H9 (cell line): ENCODE measurements at regions not wholly inside any gene's neighbourhood (a gene's known extent, or its start where the extent isn't known, plus 50 kb on each side); places are given as distances from the start of the nearest gene placed in this dataset.

ENCODE experiments used
- DNase-seq: peaks from one replicate; pipeline ENCODE4 v3.0.0-alpha.2; 2017
- H2AFZ ChIP-seq: one replicate; pipeline ENCODE4 v1.6.1; 2013; ENCODE audit warnings: mild to moderate bottlenecking, low read length, control low read depth, moderate library complexity
- H2AK5ac ChIP-seq: 2 replicates; pipeline ENCODE4 v1.6.1; 2013; ENCODE audit warnings: low read length, control low read depth, mixed read lengths; ENCODE audit not compliant: insufficient read length
- H2BK120ac ChIP-seq: one replicate; pipeline ENCODE4 v1.6.1; 2013; ENCODE audit warnings: low read depth, mild to moderate bottlenecking, low read length, control low read depth, inconsistent platforms; ENCODE audit not compliant: poor library complexity, severe bottlenecking
- H2BK12ac ChIP-seq: 2 replicates; pipeline ENCODE4 v1.6.1; 2013; ENCODE audit warnings: low read length, control low read depth, mixed read lengths, low read depth; ENCODE audit not compliant: insufficient read length
- H2BK15ac ChIP-seq: 2 replicates; pipeline ENCODE4 v1.6.1; 2013; ENCODE audit warnings: low read depth, low read length, control low read depth
- H2BK20ac ChIP-seq: one replicate; pipeline ENCODE4 v1.6.1; 2013; ENCODE audit warnings: low read depth, mild to moderate bottlenecking, low read length, control low read depth, inconsistent platforms; ENCODE audit not compliant: poor library complexity, severe bottlenecking
- H2BK5ac ChIP-seq: 2 replicates; pipeline ENCODE4 v1.6.1; 2013; ENCODE audit warnings: low read length, control low read depth, mixed read lengths; ENCODE audit not compliant: insufficient read length
- H3K14ac ChIP-seq: 2 replicates; pipeline ENCODE4 v1.6.1; 2013; ENCODE audit warnings: low read length, control low read depth; ENCODE audit not compliant: insufficient read depth
- H3K18ac ChIP-seq: 2 replicates; pipeline ENCODE4 v1.6.1; 2013; ENCODE audit warnings: low read depth, mild to moderate bottlenecking, mixed read lengths, low read length, control low read depth; ENCODE audit not compliant: insufficient read length
- H3K23ac ChIP-seq: 2 replicates; pipeline ENCODE4 v1.6.1; 2013; ENCODE audit warnings: low read length, control low read depth, mixed read lengths, low read depth; ENCODE audit not compliant: insufficient read length
- H3K23me2 ChIP-seq: 2 replicates; pipeline ENCODE4 v1.6.1; 2013; ENCODE audit warnings: low read depth, mild to moderate bottlenecking, mixed read lengths, low read length, control low read depth; ENCODE audit not compliant: insufficient read length, poor library complexity, severe bottlenecking
- H3K27ac ChIP-seq: 2 replicates; pipeline ENCODE4 v1.5.1; 2013; ENCODE audit warnings: low read length, control low read depth, mixed read lengths, low read depth; ENCODE audit not compliant: insufficient read length
- H3K27me3 ChIP-seq: 2 replicates; pipeline ENCODE4 v1.6.1; 2013; ENCODE audit warnings: low read length, control low read depth, inconsistent platforms; ENCODE audit not compliant: insufficient read depth
- H3K4ac ChIP-seq: 2 replicates; pipeline ENCODE4 v1.6.1; 2013; ENCODE audit warnings: low read depth, mild to moderate bottlenecking, control low read depth, inconsistent platforms, low read length, moderate library complexity
- H3K4me1 ChIP-seq: 2 replicates; pipeline ENCODE4 v1.6.1; 2013; ENCODE audit warnings: low read length, control low read depth, inconsistent platforms; ENCODE audit not compliant: insufficient read depth
- H3K4me2 ChIP-seq: 2 replicates; pipeline ENCODE4 v1.6.1; 2013; ENCODE audit warnings: low read length, control low read depth, mixed read lengths; ENCODE audit not compliant: insufficient read length, insufficient read depth
- H3K56ac ChIP-seq: 2 replicates; pipeline ENCODE4 v1.6.1; 2013; ENCODE audit warnings: low read depth, mild to moderate bottlenecking, mixed read lengths, low read length, control low read depth; ENCODE audit not compliant: insufficient read length
- H3K79me1 ChIP-seq: 2 replicates; pipeline ENCODE4 v1.6.1; 2013; ENCODE audit warnings: low read depth, mild to moderate bottlenecking, moderate library complexity, low read length, control low read depth, inconsistent platforms; ENCODE audit not compliant: insufficient read depth, poor library complexity, severe bottlenecking
- H3K79me2 ChIP-seq: 2 replicates; pipeline ENCODE4 v1.6.1; 2013; ENCODE audit warnings: low read length, control low read depth, inconsistent platforms; ENCODE audit not compliant: insufficient read depth
- H3K9ac ChIP-seq: 2 replicates; pipeline ENCODE4 v1.6.1; 2013; ENCODE audit warnings: low read length, control low read depth, mixed read lengths; ENCODE audit not compliant: insufficient read length; ENCODE audit errors: extremely low read depth
- H3K9me3 ChIP-seq: one replicate; pipeline ENCODE4 v1.6.1; 2013; ENCODE audit warnings: low read depth, low read length, inconsistent platforms; ENCODE audit not compliant: control insufficient read depth
- H3T11ph ChIP-seq: one replicate; pipeline ENCODE4 v1.6.1; 2013; ENCODE audit warnings: mild to moderate bottlenecking, low read length, control low read depth, inconsistent platforms
- H4K20me1 ChIP-seq: one replicate; pipeline ENCODE4 v1.6.1; 2013; ENCODE audit not compliant: control insufficient read depth, insufficient read length, insufficient read depth
- H4K5ac ChIP-seq: 2 replicates; pipeline ENCODE4 v1.6.1; 2013; ENCODE audit warnings: low read depth, mild to moderate bottlenecking, mixed read lengths, low read length, control low read depth; ENCODE audit not compliant: insufficient read length
- H4K8ac ChIP-seq: replicated peaks from 2 replicates; pipeline ENCODE4 v1.6.1; 2013; ENCODE audit warnings: low read length, control low read depth, mixed read lengths, low read depth; ENCODE audit not compliant: insufficient read length
- H4K91ac ChIP-seq: 2 replicates; pipeline ENCODE4 v1.6.1; 2013; ENCODE audit warnings: low read depth, mild to moderate bottlenecking, moderate library complexity, mixed read lengths, low read length, control low read depth; ENCODE audit not compliant: insufficient read length
- H3K27ac Mint-ChIP-seq, 3 experiments: 2 replicates in 2 of 3; 3 replicates in 1 of 3; pipeline ENCODE4 v1.8.0; 2020 to 2021; ENCODE audit warnings: mixed read lengths in 3 of 3, mild to moderate bottlenecking in 1 of 3, moderate library complexity in 1 of 3
- H3K27me3 Mint-ChIP-seq: 2 replicates; pipeline ENCODE4 v1.8.0; 2021; ENCODE audit warnings: low read depth, mild to moderate bottlenecking, moderate library complexity, mixed read lengths
- H3K36me3 Mint-ChIP-seq, 3 experiments: 2 replicates in 2 of 3; 3 replicates in 1 of 3; pipeline ENCODE4 v1.8.0; 2020 to 2021; ENCODE audit warnings: low read depth in 3 of 3, mixed read lengths in 3 of 3; ENCODE audit not compliant: insufficient read depth in 1 of 3
- H3K4me1 Mint-ChIP-seq, 2 experiments: 2 replicates each; pipeline ENCODE4 v1.8.0; 2020; ENCODE audit warnings: mixed read lengths in 2 of 2
- H3K4me3 Mint-ChIP-seq, 2 experiments: 2 replicates in 1 of 2; 3 replicates in 1 of 2; pipeline ENCODE4 v1.8.0; 2020 to 2021; ENCODE audit warnings: mild to moderate bottlenecking in 2 of 2, mixed read lengths in 2 of 2, moderate library complexity in 1 of 2
- H3K9me3 Mint-ChIP-seq, 2 experiments: 2 replicates in 1 of 2; 3 replicates in 1 of 2; pipeline ENCODE4 v1.8.0; 2020; ENCODE audit warnings: mild to moderate bottlenecking in 2 of 2, mixed read lengths in 2 of 2, moderate library complexity in 1 of 2
- CTCF ChIP-seq: fragments of 200-600 bp; sonication (generic); conservative IDR thresholded peaks from 3 replicates; pipeline ENCODE4 v1.8.0; 2021; ENCODE audit warnings: antibody characterized with exemption, mild to moderate bottlenecking
- WGBS: extraction: QIAGEN DNeasy Blood & Tissue Kit; methylation state at CpG from one replicate; pipeline ENCODE4 v1.1.7; 2013; ENCODE audit warnings: missing lambda C conversion rate, low lambda C conversion rate, mixed read lengths; ENCODE audit not compliant: insufficient read length; ENCODE audit errors: extremely low coverage; 5-methylcytosine and 5-hydroxymethylcytosine counted together

DNA sequence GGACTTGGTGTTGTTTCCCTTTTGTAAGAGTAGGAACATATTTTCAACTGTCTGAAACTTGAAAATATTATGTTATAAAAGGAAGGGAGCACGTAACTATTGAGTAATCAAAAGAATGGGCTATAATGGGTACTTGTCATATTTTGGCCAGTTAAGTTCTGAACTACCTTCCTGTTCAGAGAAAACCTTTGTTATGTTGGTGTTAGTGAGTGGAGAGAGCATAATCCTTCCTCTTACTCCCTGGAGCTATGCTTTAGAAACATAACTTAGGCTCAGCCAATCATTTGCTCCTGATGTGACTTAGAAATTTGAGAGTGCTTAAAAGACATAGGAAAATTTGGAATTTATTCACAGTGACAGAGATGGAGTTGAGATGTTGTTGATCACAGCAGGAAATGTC, 482.5 kb upstream of the SPRY2 start:
- Mint-ChIP-seq H3K4me1 (no peaks in the 10 kb centered on the region), H3K27ac (no peak overlapping the region), H3K9me3 (peaks cover 21 to 34% of the 10 kb centered on the region in 2 experiments), H3K4me3 (no peak overlapping the region), H3K27me3 (no peaks in the 10 kb centered on the region), H3K36me3 (peaks cover 0 to 26% (median 2%) of the 10 kb centered on the region in 3 experiments; a peak in 5 of 7 replicates)
- H3K18ac ChIP-seq: no peak overlapping the region
- H3T11ph ChIP-seq: no peak overlapping the region
- no peaks in the 10 kb centered on the region for H3K79me2 ChIP-seq
- H4K20me1 ChIP-seq: no peaks in the 10 kb centered on the region
- H3K23me2 ChIP-seq: no peaks in the 10 kb centered on the region
- no peaks in the 10 kb centered on the region for H3K9me3 ChIP-seq
- no CpG with 5 or more reads among the region's 1 CpG for WGBS
- H2BK15ac ChIP-seq: no peak overlapping the region
- no peak overlapping the region for H2BK20ac ChIP-seq
- H3K27me3 ChIP-seq: no peaks in the 10 kb centered on the region
- no peak overlapping the region for H4K5ac ChIP-seq
- H3K79me1 ChIP-seq: no peaks in the 10 kb centered on the region
- H2AK5ac ChIP-seq: no peak overlapping the region
- no peak overlapping the region for H3K56ac ChIP-seq
- no peaks in the 10 kb centered on the region for H3K4me1 ChIP-seq
- H4K8ac ChIP-seq: no peak overlapping the region
- no peak overlapping the region for H3K4ac ChIP-seq
- H3K27ac ChIP-seq: no peak overlapping the region
- H2AFZ ChIP-seq: no peak overlapping the region
- no peak for TF ChIP-seq CTCF
- no peak overlapping the region for H2BK5ac ChIP-seq
- H2BK120ac ChIP-seq: no peak overlapping the region
- no peak overlapping the region for H2BK12ac ChIP-seq
- H3K9ac ChIP-seq: no peak overlapping the region
- no peak overlapping the region for H4K91ac ChIP-seq
- no peak overlapping the region for H3K23ac ChIP-seq
- no peak overlapping the region for H3K4me2 ChIP-seq
- H3K14ac ChIP-seq: no peak overlapping the region
- DNase-seq: no peak
